HG02973 (cell line): ENCODE measurements at regions not wholly inside any gene's neighbourhood (a gene's known extent, or its start where the extent isn't known, plus 50 kb on each side); places are given as distances from the start of the nearest gene placed in this dataset.

Experiments used
- ATAC-seq: cut with Tn5 transposase; IDR thresholded peaks from one replicate; pipeline ENCODE4 v1.9.1; 2021; ENCODE audit warnings: moderate library complexity; ENCODE audit not compliant: unreplicated experiment

DNA sequence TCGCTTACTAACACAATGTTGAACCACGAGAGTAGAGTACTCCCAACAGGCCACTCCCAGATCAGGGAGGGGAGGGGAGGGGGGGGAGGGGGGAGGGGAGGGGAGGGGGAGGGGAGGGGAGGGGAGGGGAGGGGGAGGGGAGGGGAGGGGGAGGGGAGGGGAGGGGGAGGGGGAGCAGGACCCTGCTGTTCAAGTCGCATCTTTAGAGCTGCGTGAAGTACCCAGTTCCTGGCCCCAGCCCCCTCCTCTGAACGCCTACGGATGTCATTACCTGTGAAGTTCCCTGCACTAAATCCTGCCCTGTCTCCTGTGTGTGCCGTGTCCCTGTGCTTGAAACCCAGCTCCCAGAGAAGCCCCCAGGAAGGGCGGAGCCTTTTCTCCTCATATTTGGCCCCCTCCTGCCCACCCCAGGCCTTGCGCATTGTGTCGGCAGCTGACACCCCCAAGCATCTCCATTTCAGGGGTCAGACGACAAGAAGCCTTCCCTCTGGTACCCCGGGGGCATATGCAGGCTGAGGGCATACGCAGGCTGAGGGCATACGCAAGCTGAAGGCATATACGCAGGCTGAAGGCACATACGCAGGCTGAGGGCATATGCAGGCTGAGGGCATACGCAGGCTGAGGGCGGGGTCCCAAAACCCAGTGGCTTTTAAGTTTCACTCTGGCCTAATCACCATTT, 330.2 kb downstream of the C16orf95 start:
- ATAC-seq = no peak

DNA sequence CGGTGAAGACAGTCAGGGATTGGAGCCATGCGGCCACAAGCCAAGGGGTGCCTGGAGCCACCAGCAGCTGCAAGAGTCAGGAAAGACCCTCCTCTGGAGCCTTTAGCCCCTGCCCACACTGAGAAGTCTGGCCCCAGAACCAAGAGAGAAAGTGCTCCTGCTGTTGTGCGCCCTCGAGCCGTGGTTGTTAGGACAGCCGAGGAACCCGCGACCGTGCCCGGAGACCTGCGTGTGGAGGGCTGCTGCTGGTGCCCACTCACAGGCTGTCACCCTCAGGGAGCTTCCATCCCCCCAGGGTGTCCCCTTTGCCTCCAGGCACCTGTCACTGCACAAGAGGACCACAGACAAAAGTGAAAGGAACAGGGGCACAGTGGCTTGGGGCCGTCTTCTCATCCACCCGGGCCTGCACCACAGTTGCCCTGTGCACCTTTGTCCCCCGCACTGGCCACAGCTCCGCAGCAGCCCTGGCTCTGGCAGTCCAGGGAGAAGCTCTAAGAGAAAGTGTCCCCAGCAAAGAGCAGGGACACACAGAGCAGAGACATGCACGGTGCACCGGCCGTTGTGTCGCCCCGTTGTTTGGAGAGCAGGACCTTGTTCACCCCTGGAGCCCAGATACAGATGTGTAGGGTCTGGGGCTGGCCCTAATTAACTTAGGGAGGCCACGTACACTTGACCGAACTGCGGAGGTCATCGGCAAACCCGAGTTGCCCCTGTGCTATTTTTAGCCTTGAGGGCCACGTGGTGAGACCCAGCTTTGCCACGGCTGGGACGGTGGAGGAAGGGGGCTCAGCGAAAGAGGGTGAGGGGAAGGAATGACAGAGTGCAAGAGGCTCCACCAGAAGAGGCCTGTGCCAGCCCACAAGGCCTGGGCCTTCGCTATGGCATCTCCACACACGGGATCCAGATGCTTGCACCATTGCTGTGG, 329.2 kb downstream of the C16orf95 start:
- no peak for ATAC-seq

DNA sequence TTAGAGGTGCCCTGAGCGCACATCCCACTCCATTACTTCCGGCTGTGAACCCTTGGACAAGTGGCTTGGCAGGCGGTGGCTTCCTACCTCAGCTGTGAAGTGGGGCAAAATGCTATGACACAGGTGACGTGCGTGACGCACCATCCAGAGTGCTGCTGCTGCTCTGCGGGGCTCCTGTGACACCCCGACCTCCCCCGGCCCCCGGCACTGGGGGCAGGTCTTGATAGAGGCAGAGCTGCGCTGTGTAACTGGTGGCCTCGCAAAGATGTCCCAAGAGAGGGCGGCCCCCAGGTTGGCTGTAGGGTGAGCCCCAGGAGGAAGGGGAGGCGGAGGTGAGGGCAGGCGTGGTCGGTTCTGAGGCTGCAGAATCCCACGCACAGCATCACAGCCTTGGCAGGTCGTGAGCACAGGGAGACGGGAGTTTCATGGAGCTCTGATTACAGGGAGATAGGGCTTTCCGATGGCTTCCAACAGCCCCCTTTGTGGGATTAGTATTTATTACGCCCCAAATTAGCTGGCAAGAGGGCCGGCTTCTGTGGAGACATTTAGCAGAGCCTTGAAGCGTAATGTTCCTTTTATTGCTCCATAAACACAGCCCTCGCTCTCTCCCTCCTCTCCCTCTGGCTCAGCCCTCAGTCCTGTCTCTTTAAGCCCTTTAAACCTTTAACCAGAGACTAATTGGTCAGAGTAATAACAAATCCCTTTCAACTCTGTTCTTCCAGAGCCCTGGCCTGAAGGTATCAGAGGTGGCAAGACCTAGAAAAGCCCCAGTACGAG, 328.1 kb downstream of the C16orf95 start:
- ATAC-seq = no peak

DNA sequence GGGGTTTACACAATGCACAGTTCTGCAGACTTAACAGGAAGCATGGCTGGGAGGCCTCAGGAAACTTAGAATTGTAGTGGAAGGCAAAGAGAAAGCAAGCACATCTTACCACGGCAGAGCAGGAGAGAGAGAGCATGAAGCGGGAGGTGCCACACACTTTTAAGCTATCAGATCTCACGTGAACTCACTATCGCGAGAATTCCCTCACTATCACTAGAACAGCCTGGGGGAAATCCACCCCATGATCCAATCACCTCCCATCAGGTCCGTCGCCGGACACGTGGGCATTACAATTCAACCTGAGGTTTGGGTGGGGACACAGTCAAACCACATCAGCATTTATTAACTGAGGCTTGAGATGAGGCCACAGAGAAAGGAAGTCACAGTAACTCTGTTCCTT, 326.7 kb downstream of the C16orf95 start:
- no peak for ATAC-seq

DNA sequence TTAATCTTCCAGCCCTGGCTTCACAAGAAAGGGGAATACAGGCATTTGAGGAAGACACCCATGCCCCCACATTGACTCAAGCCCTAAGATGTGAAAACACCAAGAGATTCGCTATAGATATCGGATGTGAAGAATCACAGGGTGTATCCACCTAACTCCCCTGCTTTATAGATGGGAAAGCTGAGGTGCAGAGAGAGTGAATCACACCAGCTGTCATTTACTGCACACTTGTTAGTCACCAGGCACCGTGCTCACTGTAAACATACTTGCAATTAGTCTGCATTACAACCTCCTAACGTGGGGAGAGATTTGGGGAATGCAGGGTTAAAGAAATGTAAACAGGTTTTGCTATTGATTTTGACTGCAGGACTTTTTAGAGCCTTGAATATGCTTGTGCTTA, 325.5 kb downstream of the C16orf95 start:
- no peak for ATAC-seq

DNA sequence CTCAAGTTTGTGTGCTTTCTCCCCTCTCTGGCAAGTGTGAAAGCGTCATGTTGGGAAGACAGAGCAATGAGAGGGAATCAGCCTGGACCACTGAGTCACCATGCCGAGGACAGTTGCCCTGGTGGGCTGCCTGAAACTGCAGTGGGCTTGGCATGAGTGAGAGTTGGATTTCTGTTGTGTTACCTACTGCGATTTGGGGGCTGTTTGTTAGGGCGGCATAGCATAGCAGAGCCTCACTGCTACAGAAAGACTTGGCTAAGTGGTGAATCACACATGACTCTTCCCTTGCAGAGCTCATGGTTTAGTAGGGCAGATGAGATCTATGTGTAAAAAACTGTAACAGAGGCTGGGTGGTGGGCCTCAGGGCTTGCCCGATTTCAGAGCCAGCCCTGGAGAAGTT, 324.6 kb downstream of the C16orf95 start:
- ATAC-seq = no peak

DNA sequence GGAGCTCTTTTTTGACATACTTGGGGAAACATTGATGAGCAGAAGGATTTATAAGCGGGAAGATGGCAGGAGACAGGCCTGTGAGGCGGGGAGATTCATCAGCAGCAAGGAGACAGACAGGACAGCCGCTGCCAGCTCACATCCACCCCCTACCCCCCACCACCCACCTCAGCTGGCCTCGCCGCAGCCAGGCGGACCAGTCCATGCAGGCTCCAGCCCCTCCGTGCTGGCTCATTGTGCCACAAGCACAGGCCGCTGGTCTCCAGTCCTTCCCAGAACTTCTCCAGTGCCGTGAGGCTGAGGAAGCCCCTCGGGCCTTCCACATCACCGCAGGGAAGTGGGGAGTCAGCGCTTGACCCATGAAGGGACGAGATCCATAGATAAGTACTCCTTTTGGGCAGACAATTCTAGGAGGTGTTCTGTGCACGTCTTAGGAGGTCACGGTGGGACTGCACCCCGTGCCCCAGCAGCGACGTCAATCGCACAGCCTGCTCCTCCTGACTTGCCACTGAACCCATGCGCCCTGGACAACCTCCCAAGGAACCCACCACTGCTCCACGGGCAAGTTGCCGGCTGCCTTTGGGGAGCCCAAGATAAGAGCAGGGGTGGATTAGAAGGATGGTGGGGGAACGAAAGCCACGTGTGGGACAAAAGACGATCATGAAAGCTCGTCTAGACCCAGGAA, 323.6 kb downstream of the C16orf95 start:
- no peak for ATAC-seq

DNA sequence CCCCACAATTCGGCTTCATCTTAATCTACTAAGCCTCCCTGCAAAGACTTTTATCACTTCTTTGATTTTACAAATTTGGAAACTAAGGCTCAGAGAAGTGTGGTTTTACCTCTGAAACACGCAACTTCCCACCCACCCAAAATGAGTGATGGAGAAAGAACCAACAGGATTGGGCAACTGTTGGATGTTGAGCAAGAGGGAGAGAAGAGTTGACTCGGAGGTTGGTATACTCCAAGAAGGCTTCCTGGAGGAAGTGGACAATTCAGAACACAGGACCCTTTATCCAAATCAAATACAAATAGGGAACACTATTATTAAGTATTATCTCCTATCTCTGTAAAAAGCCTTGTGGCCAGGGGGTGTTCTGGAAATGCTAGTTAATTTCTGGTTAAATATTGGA, 323.0 kb downstream of the C16orf95 start:
- ATAC-seq = no peak

DNA sequence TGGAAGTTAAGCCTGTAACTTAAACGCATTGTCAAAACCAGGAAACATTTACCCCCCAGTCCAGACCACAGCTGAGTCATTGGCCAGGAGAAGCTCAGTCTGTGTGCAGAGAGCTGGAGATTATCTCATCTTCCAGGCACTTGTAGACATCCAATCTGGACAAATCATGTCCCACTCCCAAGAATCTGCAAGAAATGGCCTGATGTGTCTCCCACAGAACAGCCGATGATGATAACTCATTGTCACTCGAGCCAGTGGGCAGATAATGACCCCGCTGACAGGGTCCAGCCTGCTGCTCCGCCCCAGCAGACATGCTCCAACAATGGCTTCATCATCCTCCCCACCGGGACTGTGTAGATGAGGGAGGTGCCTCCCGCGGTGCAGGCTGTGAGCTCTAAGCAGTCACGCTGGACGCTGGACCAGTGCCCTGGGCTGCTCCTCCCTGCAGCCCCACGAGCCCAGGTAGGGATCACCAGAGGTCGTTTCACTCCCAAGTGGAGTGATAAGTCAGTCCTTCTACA, 322.5 kb downstream of the C16orf95 start:
- ATAC-seq = no peak

DNA sequence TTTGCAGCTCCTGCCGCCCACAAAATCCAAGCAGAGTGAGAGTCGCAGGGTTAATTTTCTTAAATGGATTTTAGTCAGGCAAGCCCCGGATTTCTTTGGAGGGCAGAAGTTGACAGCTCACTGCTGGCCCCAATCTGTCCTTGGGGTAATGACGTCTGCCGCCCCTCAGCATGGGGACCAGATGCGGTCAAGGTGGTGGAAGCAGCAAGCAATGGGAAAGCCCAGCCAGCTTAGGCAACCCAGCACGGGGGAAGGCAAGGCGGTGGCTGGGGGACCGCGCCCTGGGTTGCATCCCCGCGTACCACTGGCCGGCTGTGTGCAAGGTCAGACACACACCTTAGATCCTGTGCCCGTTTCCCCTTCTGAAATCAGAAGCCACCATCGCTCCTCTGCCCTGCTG, 321.7 kb downstream of the C16orf95 start:
- no peak for ATAC-seq

DNA sequence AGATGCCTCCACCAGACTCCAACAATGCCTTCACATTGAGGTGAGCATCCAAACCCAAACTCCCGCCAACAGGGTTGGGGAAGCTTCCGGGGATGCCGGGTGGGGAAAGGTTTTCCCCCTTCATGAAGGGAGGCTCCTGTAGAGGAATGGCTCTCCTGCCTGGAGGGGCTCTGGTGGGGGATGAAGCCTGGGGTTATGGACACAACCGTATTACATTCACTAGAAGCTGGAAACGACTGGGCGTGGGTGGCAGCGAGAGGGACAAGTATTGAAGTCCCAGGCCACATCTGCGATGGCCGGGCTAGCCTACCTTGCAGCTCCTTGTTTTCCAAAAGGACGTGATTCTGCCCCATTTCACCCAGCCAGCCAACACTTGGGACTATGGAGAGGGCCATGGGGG, 321.1 kb downstream of the C16orf95 start:
- ATAC-seq = no peak

DNA sequence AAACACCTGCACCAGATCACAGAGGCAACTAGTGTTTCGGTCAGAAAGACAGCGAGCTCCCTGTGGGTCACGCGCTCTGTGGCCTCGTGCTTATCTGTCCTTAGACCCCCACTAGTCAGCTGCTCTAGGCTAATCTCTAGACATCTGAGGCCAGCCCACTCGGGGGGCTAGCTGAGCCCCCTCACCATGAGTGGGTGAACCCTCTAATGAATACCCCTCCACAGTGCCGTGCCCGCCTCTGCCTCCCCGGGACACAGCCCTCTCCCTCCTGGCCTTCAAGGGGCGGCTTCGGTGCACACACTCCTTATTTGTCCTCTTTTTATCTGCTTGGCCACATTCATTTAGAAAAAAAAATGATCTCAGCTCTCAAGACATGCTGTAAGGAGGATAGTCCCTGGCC, 320.1 kb downstream of the C16orf95 start:
- no peak for ATAC-seq

DNA sequence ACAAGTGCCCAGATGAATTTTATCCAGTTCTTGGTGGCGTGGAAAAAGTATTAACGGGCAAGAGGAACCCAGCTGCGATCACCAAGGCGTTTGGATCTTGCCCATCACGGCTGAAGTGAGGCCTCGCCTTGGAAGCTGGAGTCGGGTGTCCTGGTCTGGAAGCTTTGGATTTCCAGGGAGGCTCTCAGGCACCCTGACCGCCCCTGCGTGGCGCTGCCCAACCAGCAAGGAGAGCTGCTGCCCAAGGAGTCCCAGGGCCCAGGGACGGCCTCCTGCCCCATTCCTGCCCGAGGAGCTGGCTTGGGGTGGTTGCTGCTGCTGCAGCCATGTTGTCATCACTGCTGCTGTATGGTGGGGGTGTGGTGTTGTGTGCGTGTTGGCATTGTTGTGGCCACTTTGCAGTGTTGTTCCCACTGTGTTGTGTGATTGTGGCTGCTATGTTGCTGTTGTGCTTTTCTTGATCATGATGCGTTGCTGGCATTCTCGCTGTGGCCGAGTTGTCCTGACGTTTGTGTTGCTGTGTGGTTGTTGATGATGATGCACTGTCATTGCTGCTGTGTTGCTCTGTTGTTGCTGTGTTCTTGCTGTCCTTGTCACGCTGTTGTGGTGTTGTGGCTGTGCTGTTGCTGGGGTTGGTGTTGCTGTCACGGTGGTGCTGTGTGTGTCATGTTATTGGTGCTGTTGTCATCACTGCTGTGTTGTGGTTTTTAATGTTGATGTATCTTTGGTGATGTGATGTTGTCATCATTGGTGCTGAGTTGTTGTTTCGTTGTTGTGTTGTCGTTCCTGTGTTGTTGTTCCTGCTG, 318.8 kb downstream of the C16orf95 start:
- ATAC-seq = no peak

DNA sequence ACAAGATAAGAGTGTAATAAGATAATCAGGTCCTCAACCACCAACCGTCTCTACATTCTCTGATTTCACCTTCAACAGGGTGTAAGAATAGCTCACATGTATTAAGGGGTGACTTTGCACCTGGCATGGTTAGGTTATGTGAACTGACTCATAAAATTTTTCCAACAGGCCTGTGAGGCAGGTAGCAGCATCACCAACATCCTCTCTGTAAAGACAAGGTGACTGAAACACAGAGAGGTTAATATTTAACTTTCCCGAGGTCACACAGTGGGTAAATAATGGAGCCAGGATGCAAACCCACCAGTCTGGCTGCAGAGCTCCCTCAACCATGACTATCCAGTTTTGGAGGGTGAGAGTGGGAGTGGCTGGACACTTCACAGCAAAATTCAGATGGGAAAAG, 317.2 kb downstream of the C16orf95 start:
- no peak for ATAC-seq

DNA sequence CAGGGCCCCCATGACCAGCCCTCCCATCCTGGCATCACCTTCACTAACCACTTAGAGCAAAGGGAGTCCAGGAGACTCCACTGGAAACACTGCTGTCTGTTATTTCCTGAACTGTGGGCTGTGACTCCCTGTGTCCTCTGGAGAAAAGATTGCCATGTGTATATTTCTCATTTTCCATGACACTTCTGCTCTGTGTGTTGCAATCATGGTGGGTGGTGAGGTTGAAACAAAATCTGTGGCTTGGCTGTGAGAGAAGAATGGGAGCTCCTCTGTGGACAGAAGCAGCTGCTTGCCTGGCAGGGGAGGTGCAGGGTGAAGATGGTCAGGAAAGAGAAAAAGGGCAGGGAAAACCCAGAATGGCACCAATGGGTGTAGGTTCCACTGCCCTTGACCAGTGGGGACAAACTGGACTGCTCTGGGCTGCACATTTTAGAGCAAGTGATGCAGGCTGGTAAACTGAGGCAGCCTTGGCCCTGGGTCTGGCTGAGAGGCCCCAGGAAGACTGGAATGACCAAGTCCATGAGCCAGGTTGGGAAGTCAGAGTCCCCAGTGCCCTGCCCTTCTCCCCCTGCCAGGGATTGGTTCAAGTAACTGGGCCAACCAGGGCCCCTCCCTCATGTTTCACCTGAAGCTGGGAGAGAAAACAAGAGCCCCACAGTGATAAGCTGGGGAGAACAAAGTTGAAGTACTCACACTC, 314.3 kb downstream of the C16orf95 start:
- ATAC-seq = no peak

DNA sequence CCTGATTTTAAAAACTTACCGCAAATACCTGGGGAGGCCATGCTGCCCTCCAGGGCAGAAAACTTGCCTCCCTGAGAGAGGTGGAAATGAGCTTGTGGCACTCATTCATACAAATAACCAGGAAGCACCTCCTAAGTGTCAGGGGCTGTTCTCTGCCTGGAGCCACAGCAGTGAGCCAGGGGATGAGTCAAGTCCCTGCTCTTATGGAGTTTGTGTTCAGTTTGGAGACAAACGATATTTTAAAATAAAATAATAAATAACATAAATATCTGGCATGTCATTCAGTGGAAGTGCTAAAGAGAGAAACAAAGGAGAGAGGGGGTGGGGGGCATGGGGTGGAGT, 313.8 kb downstream of the C16orf95 start:
- ATAC-seq = no peak

DNA sequence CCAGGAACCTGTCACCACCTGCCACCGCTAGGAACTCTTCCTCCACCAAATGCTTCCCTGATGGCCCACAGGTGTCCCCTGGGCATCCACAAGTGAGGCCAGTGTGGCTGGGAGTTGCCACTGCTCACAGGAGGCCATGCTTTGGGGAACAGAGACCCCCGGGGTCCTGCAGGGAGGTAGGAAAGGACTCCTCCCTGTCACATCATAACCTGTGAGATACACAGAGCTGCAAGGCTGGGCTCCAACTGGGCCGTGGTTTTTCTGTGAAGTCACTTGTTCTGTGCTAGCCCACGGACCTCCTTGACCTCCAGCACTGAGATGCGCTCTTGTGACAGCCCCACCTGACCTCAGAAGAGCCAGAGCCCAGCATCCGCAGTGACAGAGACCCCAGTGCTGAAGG, 311.2 kb downstream of the C16orf95 start:
- no peak for ATAC-seq

DNA sequence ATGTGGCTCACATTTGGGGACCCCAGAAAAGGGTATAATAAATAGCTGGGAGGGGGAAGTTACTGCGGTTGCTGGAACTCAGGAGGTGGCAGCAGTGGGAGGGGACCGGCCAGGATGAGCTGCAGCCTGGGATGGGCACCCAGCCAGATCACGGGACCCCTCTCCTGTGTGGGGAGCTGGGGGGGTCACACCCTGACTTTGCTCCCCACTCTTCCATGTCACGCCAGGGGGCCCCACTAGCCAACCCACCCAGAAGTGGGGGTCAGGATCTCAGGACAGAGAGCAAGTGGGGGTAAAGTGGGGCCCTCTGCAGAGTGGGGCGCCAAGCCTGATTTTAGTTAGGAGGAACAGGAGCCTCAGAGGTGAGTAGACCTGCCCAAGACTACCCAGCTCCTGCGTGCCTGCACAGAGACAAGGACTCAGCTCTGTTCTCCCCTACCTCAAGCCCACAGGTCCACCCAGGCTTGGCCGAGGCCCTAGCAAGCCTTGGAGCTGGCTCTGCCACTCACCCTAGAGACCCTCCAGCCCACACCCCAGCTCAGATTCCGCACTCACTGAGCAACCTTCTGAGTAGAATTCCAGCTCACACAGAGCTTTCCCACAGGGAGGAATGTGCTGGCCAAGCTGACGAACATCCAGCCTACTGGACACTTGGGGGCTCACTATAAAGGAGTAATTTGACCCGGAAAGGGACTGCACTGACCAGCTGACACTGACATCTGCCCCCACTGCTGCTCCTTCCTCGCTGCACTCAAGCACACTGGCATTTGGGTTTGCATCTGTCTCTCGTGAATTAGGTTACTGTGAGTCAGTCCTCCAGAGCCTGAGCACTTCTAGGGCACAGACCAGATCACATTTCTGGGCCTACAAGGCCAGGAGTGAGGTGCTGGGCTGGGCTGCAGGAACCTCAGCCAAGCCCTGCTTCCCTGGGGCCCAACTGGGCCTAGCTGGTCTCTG, 310.1 kb downstream of the C16orf95 start:
- no peak for ATAC-seq
